Medulla oblongata (tissue), 1 donor: ENCODE measurements at regions not wholly inside any gene's neighbourhood (a gene's known extent, or its start where the extent isn't known, plus 50 kb on each side); places are given as distances from the start of the nearest gene placed in this dataset.
"Not testable (repeated sequence)": the region's sequence is repeated elsewhere in the genome, so short reads cannot be mapped to it uniquely, and the experiment has no call there.

Experiments
- DNase-seq: peaks from one replicate; pipeline ENCODE4 v3.0.0-alpha.2; 2015; ENCODE audit errors: extremely low spot score

DNA sequence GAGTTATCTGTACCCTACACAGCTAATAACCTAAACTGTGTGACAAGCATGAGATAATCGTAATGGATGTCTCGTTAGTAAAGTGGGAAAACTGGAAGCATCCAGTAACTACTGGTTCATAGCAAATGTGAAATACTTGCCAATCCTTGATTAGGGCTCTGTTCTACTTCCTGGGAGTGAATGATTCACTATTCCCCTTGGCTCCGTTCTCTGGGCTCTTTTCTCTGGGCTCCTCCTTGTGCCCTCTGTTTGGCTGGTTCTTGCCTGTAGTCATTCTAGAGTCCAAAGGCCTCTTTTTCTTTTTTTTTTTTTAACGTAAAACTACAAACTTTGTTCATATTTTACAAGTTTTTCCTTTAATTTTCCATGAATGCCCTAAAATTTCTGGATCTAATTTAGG is 465.8 kb upstream of the PLXNA2 start:
- no peak for DNase-seq

DNA sequence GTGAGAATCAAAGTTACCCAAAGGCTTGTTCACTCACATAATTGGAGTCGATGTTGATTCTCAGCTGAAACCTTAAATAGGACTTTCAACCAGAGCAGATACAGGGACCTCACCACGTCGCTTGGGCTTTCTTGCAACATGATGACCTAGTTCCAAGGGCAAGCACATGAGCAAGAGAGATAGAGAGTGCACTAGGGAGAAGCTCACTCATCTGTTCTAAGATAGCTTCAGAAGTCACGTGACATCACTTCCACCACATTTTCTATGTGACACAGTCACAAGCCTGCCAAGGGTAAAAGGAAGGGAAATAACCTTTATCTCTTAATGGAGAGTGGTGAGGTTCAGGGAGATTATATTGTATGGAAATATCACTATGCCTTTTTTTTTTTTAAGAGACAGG is 470.1 kb upstream of the PLXNA2 start:
- no peak for DNase-seq

DNA sequence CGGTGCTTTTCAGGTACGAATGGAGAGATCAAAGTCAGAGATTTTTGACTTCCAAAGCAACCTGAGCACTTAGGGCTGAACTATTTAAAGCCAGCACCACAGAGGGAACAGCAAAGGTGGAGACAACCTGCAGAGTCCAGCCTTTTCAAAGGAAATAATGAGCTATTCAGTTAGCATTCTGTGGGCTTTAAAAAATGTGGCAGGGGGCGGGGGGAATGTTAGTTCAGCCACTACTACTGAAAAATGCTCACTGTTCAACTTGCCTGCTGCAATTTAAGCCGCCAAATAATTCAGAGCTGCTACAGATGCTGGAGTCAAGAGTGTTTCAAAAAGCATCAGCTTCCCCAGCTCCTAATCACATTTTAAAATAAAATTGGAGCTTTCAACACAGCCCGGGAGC is 473.3 kb upstream of the PLXNA2 start:
- DNase-seq = no peak

DNA sequence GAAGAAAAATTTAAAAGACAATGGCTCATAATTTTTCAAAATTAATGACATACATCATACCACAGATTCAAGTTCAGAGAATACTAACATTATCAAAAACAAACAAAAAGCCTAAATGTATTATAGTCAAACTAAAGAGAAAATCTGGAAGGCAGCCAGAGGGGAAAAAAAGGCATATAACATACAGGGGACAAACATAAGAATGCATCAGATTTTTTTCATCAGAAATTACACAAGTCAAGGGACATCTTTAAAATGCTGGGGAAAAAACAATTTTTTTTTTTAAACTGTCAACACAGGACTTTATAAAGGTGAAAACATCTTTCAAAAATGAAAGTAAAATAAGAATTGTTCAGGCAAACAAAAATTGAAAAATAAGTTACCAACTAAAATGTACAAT is 478.4 kb upstream of the PLXNA2 start:
- DNase-seq = no peak

DNA sequence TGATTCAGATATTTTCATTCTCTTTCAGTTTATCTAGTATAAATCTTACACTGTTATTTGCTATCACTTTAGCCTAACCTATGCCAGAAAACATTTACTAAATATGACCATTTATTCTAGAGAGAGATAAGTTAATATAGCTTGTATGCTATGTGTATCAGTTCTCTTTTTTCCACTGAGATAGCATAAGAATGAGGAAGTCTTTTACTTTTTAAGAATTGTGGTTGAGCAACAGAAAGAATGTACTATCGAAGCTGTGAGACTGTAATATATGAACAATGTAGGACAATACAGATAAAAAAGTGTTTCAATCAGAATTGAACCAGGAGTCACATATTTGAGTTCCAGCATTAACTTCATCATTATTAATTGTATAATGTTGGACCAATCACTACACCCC is 479.9 kb upstream of the PLXNA2 start:
- no peak for DNase-seq

DNA sequence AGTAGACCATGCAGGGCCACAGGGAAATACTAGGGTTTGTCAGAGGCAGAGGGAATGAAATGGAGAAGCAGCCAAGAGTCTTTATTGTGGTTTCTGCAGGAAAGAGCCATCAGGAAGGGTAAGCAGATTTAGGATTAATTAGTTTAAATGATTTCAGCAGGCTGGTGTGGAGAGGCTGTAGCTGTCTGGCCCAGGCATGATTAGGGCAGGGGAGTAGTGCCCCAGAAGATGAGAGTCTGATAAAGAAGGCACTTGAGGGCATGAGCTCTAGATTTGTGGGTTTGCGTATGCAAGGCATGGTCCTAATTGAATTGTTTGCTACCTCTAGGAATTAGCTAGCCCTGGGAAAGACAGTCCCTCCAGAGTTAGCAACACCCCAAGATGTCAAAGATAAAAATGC is 484.6 kb upstream of the PLXNA2 start:
- no peak for DNase-seq

DNA sequence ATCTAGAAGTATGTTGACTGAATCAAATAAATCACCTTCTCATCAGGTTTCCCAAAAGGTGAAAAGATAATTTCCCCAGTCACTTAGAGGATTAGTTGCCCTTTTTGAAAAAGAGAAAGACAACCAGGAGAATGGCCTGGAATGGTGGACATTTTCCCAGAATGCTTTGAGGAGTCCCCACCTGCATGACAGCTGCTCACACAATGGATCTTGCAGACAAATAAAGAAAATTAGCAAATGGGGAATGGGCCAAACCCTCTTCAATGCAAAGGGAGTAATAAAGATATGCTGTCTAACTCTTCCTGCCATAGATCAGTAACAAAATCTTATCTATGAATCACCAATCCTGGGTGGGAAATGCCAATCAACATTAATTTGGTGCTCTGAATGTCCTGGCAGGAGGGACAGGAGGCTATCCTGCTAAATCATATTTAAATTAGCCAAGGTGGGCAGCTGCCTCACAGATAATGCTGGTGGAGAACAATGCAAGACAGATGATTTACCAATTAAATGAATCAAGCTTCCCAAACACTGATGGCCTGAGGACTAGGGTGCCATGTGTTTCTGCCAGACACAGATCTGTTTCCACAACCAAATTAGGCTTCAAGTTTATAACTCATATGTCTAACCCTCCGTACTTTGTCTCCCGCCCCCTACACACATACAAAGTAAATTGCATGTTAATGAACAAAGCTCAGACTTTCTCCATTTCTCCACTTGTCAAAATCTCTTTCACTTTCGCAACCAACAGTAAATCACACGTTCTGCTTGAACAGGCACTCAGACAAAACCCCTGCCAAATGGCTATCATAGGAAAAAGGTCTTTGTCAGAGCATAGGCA is 488.0 kb upstream of the PLXNA2 start:
- DNase-seq = no peak

DNA sequence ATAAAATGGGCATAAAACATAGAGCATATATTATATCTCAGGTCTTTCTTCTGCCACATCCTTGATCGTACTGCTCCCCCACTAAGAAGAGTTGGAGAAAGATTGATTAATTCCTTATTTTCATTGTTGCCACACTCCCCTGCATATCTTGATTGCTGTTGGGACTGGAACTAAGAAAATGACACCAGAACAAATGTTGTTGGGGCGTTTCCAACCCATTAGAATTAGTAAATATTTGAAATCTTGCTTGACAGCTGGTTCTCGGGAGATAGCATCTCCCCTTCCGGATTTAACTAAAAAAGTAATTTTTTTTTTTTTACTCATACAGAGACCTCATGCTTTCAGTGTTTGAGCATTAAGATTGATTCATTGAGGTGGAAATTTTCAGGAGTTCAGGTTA is 493.0 kb upstream of the PLXNA2 start:
- DNase-seq = no peak

DNA sequence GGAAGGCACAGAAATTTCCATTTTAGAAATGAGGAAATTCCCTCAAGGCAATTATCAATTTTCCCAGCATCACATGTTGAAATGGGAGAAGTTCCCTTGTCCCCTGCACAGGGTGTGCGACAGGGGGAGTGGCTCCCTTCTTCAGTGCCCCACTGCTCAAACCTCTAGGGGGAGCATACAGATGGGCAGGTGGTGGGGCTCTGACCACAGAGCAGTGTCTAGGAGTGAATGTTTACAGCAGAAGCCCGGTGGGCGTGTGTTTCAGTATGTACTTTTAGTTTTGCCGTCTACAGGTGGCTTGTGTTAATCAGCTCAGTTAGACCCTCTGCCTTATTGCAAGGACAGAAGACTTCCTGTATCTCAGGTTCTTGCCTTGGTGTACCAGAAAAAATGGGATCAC is 493.7 kb upstream of the PLXNA2 start:
- DNase-seq = no peak

DNA sequence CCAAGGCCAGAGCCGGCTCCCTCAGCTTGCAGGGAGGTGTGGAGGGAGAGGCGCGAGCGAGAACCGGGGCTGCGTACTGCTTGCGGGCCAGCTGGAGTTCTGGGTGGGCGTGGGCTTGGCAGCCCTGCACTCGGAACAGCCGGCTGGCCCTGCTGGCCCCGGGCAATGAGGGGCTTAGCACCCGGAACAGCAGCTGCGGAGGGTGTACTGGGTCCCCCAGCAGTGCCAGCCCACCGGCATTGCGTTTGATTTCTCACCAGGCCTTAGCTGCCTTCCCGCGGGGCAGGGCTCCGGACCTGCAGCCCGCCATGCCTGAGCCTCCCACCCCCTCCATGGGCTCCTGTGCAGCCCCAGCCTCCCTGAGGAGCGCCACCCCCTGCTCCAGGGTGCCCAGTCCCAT is 495.5 kb upstream of the PLXNA2 start:
- not testable (repeated sequence) for DNase-seq

DNA sequence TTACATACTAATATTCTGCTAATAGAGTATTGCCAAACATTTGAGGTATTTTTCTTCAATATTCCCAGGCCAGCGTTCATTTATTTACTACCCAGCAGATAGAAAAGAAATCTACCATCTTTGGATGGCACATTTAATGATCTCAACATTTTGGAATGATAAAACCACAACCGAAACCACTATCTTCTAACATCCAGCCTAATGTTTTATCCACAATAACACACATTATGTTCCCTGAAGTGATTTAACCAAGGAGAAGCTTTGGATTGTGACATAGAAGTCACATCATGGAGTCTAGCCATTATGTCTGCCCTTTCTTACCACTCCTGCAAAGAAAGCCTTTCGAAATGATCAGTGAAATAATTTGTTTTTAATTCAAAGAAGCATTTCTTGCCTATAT is 497.1 kb upstream of the PLXNA2 start:
- DNase-seq = no peak

DNA sequence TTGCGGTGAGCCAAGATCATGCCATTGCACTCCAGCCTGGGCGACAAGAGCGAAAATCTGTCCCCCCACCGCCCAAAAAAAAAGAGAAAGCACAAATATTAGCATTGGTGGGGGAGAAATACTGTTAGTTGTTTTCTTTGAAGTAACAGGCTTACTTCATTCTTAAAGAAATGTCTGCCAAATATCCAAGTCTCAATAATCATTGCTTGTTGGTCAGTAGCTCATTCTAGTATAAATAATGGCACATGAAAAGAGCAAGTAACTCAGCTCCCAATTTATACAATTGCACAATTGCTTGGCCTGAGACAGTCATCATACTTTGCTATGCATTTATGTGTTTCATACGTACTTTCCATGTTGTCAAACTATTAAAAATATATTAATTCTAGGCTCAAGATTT is 499.2 kb upstream of the PLXNA2 start:
- DNase-seq = no peak

DNA sequence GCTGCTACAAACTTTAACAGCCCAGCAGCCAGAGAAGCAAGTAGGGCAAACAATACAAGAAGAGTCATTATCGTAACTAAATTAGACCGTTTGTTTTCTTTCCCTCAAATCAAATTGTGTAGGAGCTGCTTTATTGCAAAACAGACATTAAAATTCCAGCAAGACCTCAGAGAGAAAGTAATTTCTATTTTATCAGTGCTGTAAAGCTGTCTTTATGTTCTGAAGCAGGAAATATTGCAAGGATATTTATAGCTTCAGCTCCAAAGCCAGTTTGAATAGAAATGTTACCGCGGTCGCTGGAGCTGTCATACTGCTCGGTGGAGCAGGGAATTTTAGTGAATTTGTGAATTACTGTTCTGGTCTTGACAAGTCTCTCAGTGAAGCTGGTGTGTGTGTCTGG is 503.8 kb upstream of the PLXNA2 start:
- DNase-seq = no peak

DNA sequence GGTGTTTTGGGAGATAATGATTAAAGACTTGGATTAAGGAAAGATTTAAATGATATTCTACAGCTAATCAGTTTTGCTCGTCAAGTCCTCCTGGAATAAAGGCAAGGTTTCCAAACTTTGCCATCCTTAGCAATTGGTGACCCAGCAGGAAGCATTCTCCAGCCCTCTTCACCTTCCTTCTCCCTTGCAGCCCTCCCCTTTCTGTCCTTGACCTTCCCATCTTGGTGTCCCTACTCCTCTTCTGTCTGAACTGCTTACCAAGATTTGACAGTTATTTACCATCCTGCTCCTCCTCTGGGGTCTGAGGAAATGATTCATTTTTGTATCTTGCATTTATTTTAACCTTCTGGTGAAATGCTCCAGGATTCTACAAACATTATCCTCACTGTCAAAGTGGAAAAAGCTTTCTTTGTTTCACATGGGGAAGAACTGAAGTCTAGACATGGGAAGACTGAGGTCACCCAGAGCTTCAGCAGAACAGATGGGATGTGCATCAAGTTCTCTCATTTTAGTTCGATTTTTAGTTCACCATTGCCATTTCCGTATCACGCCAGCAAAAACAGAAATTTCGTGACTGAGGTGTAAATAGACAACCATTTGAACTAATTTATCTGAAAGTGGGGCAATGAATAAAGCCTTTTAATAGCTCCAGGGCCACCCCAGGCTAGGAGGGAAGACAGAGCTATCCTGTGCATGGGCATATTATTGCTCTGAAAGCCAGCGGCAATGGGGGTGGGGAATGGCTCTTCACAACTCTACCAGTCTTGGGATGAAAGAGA is 504.4 kb upstream of the PLXNA2 start:
- no peak for DNase-seq

DNA sequence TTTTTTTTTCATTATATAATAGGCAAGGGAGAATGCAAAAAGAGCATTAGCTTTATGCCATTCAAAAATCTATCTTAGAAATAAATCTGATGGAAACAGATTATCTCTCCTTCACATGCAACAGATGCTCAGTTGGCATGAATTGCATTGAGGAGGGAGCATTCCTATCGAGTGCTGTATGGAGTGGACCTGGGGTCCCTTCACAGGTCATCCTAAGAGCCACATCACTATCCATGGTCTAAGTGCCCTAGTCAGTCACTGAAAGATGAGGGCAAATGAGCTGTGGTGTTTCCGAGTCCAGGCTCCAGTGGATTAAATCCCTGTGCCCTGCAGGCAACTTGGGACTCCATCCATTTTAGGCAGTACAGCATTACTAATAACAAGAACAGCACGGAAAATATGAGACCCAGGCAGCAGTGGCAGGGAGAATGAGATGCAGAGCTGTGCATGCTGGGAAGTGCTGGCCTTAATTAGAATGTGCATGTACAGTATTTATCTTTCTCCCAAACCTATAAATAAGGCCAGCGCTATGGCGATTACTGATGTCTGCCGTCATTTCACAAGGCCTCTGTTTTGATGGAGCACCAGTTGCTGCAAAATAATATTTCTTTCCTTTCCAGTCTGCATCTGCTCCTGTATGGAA is 512.3 kb upstream of the PLXNA2 start:
- no peak for DNase-seq

DNA sequence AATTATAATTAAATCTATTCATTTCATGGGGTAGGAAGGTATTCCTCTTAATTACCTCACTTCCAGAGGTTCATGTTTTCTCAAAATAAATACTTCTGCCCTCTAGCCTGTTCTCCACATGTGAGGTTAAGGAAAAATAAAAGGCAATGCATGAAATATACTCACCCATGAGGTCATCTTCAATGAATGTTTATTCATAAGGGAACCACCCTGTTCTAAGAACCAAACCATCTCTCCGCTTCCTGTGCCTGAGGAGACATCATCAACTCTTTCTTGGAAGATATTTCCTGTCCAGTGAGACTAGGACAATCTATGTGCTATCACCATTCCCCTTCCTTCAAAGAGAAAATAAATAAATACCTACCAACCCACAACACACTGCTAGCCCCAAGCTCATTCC is 513.7 kb upstream of the PLXNA2 start:
- no peak for DNase-seq

DNA sequence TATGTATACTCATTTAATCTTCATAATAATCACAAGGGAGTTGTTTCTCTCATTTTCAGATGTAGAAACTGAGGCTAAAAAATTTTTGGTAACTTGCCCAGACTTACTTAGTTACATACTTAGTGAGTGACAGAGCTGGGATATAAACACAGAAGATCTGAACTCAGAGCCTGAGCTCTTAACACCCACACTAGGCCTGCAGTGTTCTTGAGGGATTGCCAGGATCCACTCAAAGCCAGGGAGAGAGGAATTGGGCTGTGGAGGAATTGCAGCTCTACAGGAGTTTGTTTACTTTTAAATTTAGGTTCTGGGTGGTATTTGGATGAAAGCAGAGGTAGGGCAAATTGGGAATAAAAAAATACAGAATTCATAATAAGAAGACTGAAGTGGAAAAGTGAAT is 515.1 kb upstream of the PLXNA2 start:
- DNase-seq = no peak

DNA sequence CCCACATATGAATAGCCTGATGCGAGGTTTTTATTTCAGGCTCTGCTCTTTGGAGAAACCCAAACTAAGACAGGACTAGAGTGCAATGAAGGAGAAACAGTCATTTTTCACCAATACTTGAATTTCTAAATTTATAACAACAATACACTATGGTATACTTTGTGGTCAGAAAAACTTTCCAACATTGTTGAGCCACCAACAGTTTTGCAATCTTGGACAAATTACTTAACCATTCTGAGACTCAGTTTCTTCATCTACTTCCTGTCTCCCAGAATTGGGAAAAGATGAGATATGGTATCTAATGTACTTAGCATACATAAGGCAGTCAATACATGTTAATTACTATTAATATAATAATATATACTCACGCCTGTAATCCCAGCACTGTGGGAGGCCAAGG is 519.8 kb upstream of the PLXNA2 start:
- no peak for DNase-seq

DNA sequence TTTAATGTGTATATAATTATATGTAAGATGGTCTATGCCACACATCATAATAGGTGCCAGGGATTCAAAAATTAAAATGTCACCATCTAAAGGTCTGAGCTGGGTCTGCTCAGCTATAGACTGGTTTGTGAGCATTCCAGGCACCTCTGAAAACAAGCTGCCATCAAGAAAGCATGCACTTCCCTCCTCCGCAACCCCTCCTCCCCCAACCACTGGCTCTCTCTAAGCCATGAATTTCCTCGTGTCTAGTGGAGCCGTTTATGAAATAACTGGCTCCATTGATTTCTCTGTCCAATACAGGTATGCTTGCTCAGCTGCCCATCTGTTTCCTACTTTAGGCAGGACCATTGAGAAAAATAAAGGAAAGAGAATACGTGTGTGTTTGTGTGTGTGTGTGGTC is 522.6 kb upstream of the PLXNA2 start:
- DNase-seq = no peak

DNA sequence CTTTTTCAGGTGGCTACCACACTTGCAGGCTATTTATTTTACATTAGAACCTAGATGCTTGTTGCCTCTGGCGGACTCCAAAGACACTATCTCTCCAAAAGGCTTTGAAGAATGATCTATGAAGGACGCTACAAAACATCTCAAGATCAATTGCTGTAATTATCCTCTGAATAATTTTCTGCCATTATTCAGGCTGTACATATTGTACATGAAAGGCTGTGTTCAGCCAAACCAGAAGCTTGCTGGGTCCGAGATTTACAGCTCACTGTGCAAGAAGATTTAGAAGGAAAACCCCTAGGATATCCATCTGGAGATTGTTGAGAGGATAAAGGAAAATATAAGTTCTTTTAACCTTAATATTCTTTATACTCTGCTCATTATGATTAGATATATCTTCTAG is 523.6 kb upstream of the PLXNA2 start:
- no peak for DNase-seq

DNA sequence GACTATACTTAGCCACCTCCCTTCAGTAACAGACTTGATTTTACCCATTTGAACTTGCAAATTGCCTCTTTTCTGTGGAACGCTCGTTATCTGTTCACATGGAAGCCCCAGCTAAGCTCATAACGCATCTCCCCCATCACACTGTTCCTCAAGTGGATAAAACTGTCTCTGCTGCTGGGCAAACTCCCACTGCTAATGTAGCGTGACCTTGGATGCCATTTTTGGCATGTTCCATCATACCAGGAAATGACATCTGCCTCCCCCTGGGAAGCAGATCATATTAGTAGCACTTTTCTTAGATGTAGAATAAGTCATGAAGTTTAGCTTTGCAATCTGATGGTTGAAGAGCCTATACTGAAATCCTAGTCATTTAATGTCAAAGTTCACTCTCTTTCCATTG is 528.7 kb upstream of the PLXNA2 start:
- no peak for DNase-seq

DNA sequence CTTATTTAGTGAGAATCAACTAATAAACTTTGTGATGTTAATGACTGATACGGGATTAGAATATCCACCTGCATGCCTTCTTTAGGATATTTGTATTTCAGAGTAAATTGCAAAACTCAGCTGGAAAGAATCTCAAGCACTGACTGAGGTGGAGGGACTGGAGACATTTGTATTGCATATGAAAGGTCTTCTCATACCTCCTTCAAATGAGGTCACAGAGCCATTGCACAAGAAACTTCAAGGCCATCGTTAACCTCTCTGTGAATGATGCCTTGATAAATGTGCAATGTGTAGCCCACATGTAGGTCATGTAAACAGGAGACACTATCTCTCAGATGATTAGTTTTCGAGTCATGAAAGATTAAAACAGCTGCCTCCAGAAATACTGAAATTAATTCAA is 531.7 kb upstream of the PLXNA2 start:
- DNase-seq = no peak

DNA sequence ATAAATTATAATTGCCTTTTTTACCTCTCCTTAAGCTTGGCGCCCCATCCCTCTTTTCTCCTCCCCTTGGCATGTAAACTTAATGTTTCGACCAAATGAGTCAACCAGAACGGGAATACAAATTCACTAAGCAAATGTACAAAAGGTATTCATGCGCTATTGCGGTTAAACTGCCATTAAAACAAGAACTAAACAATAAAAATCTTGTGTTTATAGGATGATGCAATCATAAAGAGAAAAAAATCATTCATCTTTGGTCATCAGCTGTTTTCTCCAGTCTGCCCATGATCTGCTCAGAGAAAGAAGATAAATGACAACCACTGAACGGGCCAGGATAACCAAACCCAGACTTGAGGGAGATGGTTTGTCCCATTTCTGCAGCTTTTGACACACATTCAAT is 534.2 kb upstream of the PLXNA2 start:
- no peak for DNase-seq
